ENCODE measurements at regions not wholly inside any gene's neighbourhood (a gene's known extent, or its start where the extent isn't known, plus 50 kb on each side); places are given as distances from the start of the nearest gene placed in this dataset.

- intact Hi-C loops (cut with DNase I; ENCODE audit: low total_unique reads) = no loop called here
- DNase-seq = no peak
- H3K4me1 ChIP-seq = no peaks in the 10 kb centered on the region
- peaks cover 0 to 3% of the 10 kb centered on the region in 2 donors for H3K9me3 ChIP-seq
- TF ChIP-seq CTCF (IDR thresholded peaks at IDR 0.05) (no peak), POLR2A (IDR thresholded peaks at IDR 0.05) (no peak)
- H3K27ac ChIP-seq = peak overlapping the region; percentile 15 to 39
- no peaks in the 10 kb centered on the region for H3K36me3 ChIP-seq
- no peak overlapping the region for H3K4me3 ChIP-seq
- H3K27me3 ChIP-seq = no peaks in the 10 kb centered on the region
These were observed 146.4 kb upstream of the LYZL2 start for GRCh38 chr10:30775779-30776591.

GRCh38 chr10:30774261-30774660 is 144.7 kb upstream of the LYZL2 start:
- H3K4me1 ChIP-seq = no peaks in the 10 kb centered on the region
- H3K27me3 ChIP-seq = no peaks in the 10 kb centered on the region
- no peak overlapping the region for H3K4me3 ChIP-seq
- intact Hi-C loops (cut with DNase I; ENCODE audit: low total_unique reads) = no loop called here
- DNase-seq = no peak
- H3K9me3 ChIP-seq = peaks cover 0 to 10% of the 10 kb centered on the region in 2 donors
- no peak for TF ChIP-seq POLR2A (IDR thresholded peaks at IDR 0.05)
- no peak for TF ChIP-seq CTCF (IDR thresholded peaks at IDR 0.05)
- no peaks in the 10 kb centered on the region for H3K36me3 ChIP-seq
- no peak overlapping the region for H3K27ac ChIP-seq

GRCh38 chr10:30773501-30773900 is 143.9 kb upstream of the LYZL2 start:
- Histone ChIP-seq H3K9me3 (peaks cover 0 to 10% of the 10 kb centered on the region in 2 donors), H3K4me1 (no peaks in the 10 kb centered on the region), H3K36me3 (no peaks in the 10 kb centered on the region), H3K4me3 (no peak overlapping the region), H3K27me3 (no peaks in the 10 kb centered on the region), H3K27ac (no peak overlapping the region)
- TF ChIP-seq POLR2A (IDR thresholded peaks at IDR 0.05) (no peak), CTCF (IDR thresholded peaks at IDR 0.05) (no peak)
- intact Hi-C loops (cut with DNase I; ENCODE audit: low total_unique reads) = no loop called here
- no peak for DNase-seq

GRCh38 chr10:30770816-30771215 is 141.3 kb upstream of the LYZL2 start:
- H3K27ac ChIP-seq = no peak overlapping the region
- DNase-seq = no peak
- H3K4me3 ChIP-seq = no peak overlapping the region
- H3K9me3 ChIP-seq = peaks cover 0 to 10% of the 10 kb centered on the region in 2 donors
- H3K36me3 ChIP-seq = no peaks in the 10 kb centered on the region
- intact Hi-C loops (cut with DNase I; ENCODE audit: low total_unique reads) = no loop called here
- H3K27me3 ChIP-seq = no peaks in the 10 kb centered on the region
- no peaks in the 10 kb centered on the region for H3K4me1 ChIP-seq
- TF ChIP-seq CTCF (IDR thresholded peaks at IDR 0.05) = no peak

GRCh38 chr10:30770229-30770628 is 140.7 kb upstream of the LYZL2 start:
- H3K27me3 ChIP-seq = no peaks in the 10 kb centered on the region
- H3K9me3 ChIP-seq = peaks cover 0 to 10% of the 10 kb centered on the region in 2 donors
- H3K4me1 ChIP-seq = no peaks in the 10 kb centered on the region
- no peak overlapping the region for H3K4me3 ChIP-seq
- DNase-seq = no peak
- TF ChIP-seq POLR2A (IDR thresholded peaks at IDR 0.05) = no peak
- TF ChIP-seq CTCF (IDR thresholded peaks at IDR 0.05) = no peak
- intact Hi-C loops (cut with DNase I; ENCODE audit: low total_unique reads) = no loop called here
- H3K36me3 ChIP-seq = no peaks in the 10 kb centered on the region
- H3K27ac ChIP-seq = no peak overlapping the region

Measured in uterus (tissue), 3 donors.